ENCODE measurements at regions not wholly inside any gene's neighbourhood (a gene's known extent, or its start where the extent isn't known, plus 50 kb on each side); places are given as distances from the start of the nearest gene placed in this dataset.
A peak's percentile ranks its signal among the peaks of the same experiment; 100 is the strongest.
"Not testable (repeated sequence)": the region's sequence is repeated elsewhere in the genome, so short reads cannot be mapped to it uniquely, and the experiment has no call there.

GRCh38 chr6:27617046-27617687 lies 144.3 kb upstream of the ZNF184 start:
- DNase-seq = no peak

- no peak for DNase-seq
Observed at GRCh38 chr6:27616328-27617045, 143.6 kb upstream of the ZNF184 start.

DNA sequence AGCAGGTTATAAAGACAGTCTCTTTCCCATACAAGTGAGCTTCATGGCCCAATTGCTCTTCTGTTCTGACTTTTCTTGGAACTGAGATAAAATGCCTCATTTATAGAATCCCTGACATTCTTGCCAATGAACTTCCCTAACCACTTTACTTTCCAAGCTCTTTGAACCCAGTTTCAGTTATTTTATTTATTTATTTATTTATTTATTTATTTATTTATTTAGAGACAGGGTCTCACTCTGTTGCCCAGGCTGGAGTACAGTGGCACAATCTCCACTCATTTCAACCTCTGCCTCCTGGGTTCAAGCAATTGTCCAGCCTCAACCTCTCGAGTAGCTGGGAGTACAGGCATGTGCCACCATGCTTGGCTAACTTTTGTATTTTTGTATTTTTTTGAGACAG lies 138.5 kb upstream of the ZNF184 start:
- no peak for DNase-seq

- peak; percentile 16 to 75 for DNase-seq
Observed at GRCh38 chr6:27608916-27609883, 136.3 kb upstream of the ZNF184 start.

- peak; percentile 45 to 76 for DNase-seq
Observed at GRCh38 chr6:27605401-27606342, 132.8 kb upstream of the ZNF184 start.

DNA sequence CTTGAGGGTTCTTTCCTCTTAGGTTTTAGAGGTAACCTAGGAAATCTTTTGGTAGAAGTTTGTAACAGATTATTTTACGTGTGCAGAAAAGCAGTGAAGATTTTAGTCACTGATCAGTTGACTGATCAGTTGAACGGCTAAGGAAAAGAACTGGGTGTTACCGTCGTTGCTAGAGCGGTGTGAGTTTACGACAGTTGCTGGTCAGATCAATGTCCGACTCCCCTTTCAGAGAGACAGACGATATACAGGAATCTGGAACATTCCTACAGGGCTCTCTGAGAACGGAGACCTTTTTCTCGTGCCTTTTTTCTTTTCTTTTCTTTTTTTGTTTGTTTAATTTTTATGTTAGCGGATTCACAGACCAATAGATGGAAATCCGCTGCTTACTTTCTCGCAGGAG lies 132.1 kb upstream of the ZNF184 start:
- no peak for DNase-seq

GRCh38 chr6:27601668-27602254 lies 128.9 kb upstream of the ZNF184 start:
- no peak for DNase-seq

DNA sequence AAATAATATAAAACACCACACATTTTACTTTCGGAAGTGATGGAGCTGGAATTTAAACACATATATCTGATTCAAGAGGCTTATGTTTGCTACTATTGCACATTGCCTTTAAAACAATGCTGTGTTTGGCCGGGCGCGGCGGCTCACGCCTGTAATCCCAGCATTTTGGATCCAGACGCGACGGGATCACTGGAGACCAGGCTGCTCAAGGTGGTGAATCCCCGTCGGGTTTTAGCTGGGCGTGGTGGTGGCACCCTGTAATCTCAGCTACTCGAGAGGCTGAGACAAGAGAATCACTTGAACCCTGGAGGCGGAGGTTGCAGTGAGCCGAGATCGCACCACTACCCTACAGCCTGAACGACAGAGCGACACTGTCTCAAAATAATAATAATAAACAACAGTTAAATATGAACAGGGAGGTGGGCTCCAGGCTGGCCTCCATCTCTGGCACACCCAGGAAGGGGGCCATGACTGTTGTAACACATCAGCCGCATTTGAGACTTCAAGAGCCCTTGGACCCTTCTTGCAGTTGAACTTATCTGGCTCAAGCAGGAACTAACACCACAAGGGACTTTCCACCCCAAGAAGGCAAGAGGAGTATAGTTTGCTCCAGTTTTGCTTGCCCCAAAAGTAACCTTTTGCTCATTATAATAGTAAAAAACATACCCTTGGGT lies 127.1 kb upstream of the ZNF184 start:
- no peak for DNase-seq

DNA sequence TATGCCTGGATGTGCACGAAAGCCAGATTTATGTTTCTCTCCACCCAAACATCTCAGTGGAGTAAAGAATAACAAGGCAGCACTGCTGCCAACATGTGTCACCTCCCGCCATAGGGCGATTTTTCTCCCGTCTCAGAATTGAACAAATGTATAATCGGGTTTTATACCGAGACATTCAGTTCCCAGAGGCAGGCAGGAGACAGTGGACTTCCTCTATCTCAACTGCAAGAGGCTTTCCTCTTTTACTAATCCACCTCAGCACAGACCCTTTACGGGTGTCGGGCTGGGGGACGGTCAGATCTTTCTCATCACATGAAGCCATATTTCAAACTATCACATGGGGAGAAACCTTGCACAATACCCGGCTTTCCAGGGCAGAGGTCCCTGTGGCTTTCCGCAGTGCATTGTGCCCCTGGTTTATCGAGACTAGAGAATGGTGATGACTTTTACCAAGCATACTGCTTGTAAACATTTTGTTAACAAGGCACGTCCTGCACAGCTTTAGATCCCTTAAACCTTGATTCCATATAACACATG lies 124.2 kb upstream of the ZNF184 start:
- not testable (repeated sequence) for DNase-seq

GRCh38 chr6:27593861-27594260 lies 121.0 kb upstream of the ZNF184 start:
- no peak for DNase-seq

- DNase-seq = no peak
Observed at GRCh38 chr6:27593200-27593818, 120.4 kb upstream of the ZNF184 start.

- DNase-seq = peak; percentile 62 to 70
Observed at GRCh38 chr6:27592481-27593199, 119.7 kb upstream of the ZNF184 start.

DNA sequence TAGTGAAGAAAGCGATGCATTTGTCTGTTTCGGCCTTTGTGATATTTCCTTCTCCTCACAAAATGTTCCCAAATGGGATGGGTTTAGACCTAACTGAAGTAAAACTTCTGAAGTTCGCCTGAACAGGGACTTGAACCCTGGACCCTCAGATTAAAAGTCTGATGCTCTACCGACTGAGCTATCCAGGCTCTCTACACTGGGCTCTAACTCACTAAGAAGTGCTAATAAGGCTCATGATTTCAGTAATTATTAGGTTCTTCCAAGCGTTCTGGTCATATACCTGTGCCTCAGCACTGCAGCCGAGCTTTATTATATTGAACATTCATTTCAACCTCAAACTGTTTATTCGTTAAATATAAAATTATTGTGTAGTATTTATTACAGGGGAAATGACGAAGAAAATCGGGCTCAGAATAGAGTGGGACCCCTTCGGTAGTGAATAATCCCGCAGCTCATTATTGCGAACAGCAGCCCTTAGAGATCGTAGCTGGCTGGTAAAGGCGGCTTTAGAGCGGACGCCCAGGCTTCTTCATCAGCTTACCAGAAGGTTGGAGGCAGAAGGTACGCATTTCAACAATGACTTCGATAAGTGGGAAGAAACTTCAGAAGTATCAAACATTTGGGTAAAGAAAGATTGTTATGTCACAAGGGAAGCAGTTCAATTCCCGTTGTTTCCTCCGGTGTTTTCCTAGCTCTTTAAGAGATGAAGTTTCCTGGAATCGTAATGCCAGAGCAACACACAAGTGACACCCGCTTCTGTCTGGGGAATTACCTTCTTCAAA lies 119.0 kb upstream of the ZNF184 start:
- DNase-seq = peak; percentile 55 to 70

DNA sequence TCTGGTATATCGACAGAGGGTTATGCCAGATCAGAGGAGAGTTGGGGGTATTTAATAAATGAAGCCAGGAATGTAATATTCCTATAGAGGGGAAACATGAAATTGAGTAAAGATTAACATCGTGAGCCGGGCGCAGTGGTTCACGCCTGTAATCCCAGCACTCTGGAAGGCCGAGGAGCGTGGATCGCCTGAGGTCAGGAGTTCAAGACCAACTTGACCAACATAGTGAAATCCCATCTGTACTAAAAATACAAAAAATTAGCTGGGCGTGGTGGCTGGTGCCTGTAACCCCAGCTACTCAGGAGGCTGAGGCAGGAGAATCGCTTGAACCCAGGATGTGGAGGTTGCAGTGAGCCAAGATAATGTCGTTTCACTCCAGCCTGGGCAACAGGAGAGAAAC lies 112.4 kb upstream of the ZNF184 start:
- DNase-seq = not testable (repeated sequence)

DNA sequence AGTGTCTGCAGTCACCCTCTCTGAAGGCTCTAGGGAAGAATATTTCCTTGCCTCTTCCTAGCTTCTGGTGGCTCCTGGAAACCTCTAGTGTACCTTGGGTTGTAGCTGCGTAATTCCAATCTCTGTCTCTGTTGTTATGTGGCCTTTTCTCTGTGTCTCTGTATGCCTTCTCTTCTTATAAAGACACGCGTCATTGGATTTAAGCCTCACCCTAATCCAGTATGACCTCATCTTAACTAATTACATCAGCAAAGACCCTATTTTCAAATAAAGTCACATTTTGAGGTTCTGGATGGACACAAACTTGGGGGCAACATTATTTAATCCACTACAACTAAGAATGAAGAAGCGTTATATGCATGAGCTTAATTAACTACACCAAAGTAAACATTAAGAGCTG lies 111.4 kb upstream of the ZNF184 start:
- no peak for DNase-seq

DNA sequence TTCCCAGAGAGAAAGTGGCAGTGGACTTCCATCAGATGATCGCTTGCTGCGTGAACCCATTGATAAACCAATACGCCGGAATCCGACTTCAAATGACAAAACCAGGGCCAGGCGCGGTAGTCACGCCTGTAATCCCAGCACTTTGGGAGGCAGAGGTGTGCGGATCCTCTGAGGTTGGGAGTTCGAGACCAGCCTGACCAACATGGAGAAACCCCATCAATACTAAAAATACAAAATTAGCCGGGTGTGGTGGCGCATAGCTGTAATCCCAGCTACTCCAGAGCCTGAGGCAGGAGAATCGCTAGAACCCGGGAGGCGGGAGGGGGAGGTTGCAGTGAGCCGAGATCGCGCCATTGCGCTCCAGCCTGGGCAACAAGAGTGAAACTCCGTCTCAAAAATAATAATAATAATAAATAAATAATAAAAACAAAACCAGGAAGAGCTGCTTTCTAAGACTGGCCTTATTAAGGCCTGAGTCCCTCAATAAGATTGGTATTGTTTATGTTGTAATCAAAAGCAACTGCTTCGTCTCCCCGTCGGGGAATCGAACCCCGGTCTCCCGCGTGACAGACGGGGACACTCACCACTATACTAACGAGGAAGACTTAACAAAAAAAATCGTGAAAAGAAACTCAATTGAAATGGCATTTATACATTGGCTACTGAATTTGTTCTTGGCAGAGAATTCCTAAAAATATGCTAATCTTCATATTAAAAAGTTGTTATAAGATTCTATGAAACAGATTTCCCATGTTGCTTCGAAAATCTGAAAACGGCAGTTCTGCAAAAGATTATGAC lies 110.2 kb upstream of the ZNF184 start:
- peak; percentile 59 to 79 for DNase-seq

DNA sequence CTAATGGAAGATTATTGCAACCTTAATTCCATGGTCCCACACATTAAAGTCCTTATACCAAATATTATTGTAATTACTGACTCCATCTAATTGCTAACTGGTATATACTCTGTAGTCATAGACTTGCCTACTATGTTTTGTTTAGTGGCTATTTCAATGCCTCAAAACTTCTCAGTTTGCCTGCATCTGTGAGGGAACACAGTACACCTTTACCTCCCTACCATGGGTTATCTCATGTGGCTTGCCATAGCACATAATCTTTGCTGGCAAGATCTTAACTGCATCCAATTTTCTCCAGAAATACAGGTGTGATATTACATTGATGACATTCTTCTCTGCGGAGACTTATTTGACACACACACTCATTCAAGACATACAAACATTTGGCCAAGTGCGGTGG lies 107.1 kb upstream of the ZNF184 start:
- no peak for DNase-seq

DNA sequence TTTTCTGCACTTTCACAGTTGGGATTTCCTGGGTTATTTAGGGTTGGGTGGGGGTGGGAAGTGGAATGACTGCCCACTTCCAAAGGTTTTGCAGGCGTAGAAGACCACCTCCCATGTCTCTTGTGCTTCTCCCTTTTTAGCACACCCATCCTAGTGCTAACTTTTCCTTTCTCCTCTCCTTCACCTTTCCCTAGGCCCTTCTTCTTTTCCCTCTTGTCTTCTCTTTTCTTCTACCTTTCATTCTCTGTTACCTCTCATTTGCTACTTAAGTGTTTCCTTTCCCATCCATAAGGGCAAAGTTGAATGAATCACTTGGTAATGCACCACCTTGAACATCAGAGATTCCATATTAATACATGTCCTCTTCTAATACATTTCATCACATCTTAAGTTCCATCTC lies 105.0 kb upstream of the ZNF184 start:
- no peak for DNase-seq

All from NCI-H446 (cell line).